Activated CD8-positive, alpha-beta memory T cell treated with anti-CD3 and anti-CD28 coated beads for 48 hours (primary cell): ENCODE measurements at regions not wholly inside any gene's neighbourhood (a gene's known extent, or its start where the extent isn't known, plus 50 kb on each side); places are given as distances from the start of the nearest gene placed in this dataset.
"Not testable (repeated sequence)": the region's sequence is repeated elsewhere in the genome, so short reads cannot be mapped to it uniquely, and the experiment has no call there.

Source experiments
- DNase-seq, 3 experiments: peaks; one replicate each; pipeline ENCODE4 v3.0.0-alpha.2; 2020; ENCODE audit warnings: low read depth in 2 of 3, low spot score in 2 of 3

GRCh38 chr12:92987362-92987761 lies 58.3 kb upstream of the EEA1 start:
- no peak for DNase-seq

GRCh38 chr12:92987846-92988621 lies 58.9 kb upstream of the EEA1 start:
- peak in 2 of 3 experiments; percentile 11 to 18 for DNase-seq

GRCh38 chr12:92988622-92989130 lies 59.6 kb upstream of the EEA1 start:
- no peak for DNase-seq

GRCh38 chr12:92989715-92990484 lies 60.8 kb upstream of the EEA1 start:
- DNase-seq, result peak in 1 of 3 experiments; percentile 8

GRCh38 chr12:92991134-92991533 lies 62.0 kb upstream of the EEA1 start:
- DNase-seq, result no peak

- no peak for DNase-seq
Measured at GRCh38 chr12:92992041-92992440, 62.9 kb upstream of the EEA1 start.

GRCh38 chr12:92993259-92993658 lies 64.2 kb upstream of the EEA1 start:
- no peak for DNase-seq

GRCh38 chr12:92995258-92995903 lies 66.3 kb upstream of the EEA1 start:
- DNase-seq, result no peak

- DNase-seq, result no peak
Measured at GRCh38 chr12:93000026-93000425, 70.9 kb upstream of the EEA1 start.

GRCh38 chr12:93001407-93001806 lies 72.3 kb upstream of the EEA1 start:
- no peak for DNase-seq

GRCh38 chr12:93002293-93003054 lies 73.4 kb upstream of the EEA1 start:
- DNase-seq, result no peak

GRCh38 chr12:93003531-93004239 lies 74.6 kb upstream of the EEA1 start:
- no peak for DNase-seq

- DNase-seq, result no peak
Measured at GRCh38 chr12:93005928-93006392, 76.9 kb upstream of the EEA1 start.

GRCh38 chr12:93006471-93007208 lies 77.5 kb upstream of the EEA1 start:
- no peak for DNase-seq

- DNase-seq, result no peak
Measured at GRCh38 chr12:93007544-93007943, 78.4 kb upstream of the EEA1 start.

GRCh38 chr12:93008044-93008778 lies 79.1 kb upstream of the EEA1 start:
- no peak for DNase-seq

GRCh38 chr12:93008880-93009279 lies 79.8 kb upstream of the EEA1 start:
- DNase-seq, result not testable (repeated sequence)

- no peak for DNase-seq
Measured at GRCh38 chr12:93009533-93009932, 80.4 kb upstream of the EEA1 start.

GRCh38 chr12:93010461-93010860 lies 81.4 kb upstream of the EEA1 start:
- no peak for DNase-seq
